ENCODE measurements at regions not wholly inside any gene's neighbourhood (a gene's known extent, or its start where the extent isn't known, plus 50 kb on each side); places are given as distances from the start of the nearest gene placed in this dataset.

- TF ChIP-seq POLR2A (IDR thresholded peaks at IDR 0.05) = no peak
- TF ChIP-seq CTCF (IDR thresholded peaks at IDR 0.05) = no peak
Measured at GRCh38 chr1:221201773-221202172, 322.5 kb downstream of the HLX start.

All from body of pancreas (tissue), 4 donors.